ENCODE measurements at regions not wholly inside any gene's neighbourhood (a gene's known extent, or its start where the extent isn't known, plus 50 kb on each side); places are given as distances from the start of the nearest gene placed in this dataset.

GRCh38 chr6:25016014-25016720 is 80.4 kb upstream of the RIPOR2 start:
- Mint-ChIP-seq H3K36me3 (no peaks in the 10 kb centered on the region), H3K4me1 (peaks cover 21% of the 10 kb centered on the region), H3K4me3 (no peak overlapping the region), H3K27me3 (ENCODE audit: low read depth) (no peaks in the 10 kb centered on the region), H3K9me3 (no peaks in the 10 kb centered on the region), H3K27ac (peak overlapping the region; percentile 75)
- no peak for ATAC-seq
- TF ChIP-seq ZNF138 (CRISPR knock-in tag; conservative IDR thresholded peaks at IDR 0.05) (no peak), SOX15 (CRISPR knock-in tag; IDR thresholded peaks at IDR 0.05) (no peak), AFF4 (CRISPR knock-in tag; IDR thresholded peaks at IDR 0.05; ENCODE audit: borderline replicate concordance) (no peak), OVOL2 (CRISPR knock-in tag; IDR thresholded peaks at IDR 0.05; ENCODE audit: borderline replicate concordance) (no peak), ZNF416 (CRISPR knock-in tag; IDR thresholded peaks at IDR 0.05) (no peak), GTF2I (CRISPR knock-in tag; conservative IDR thresholded peaks at IDR 0.05) (no peak)
- CTCF ChIA-PET, result interaction anchor here (1.0 to 8.2 kb wide), 5 partner anchors 12 to 159 kb away, joined by 4 to 156 read pairs (median 27); no protein-coding TSS in a partner anchor
- DNase-seq (ENCODE audit: low spot score), result no peak
- POLR2A ChIA-PET, result interaction anchor here (0.7 kb wide), 1 partner anchor 118 kb away, joined by 11 read pairs; no protein-coding TSS in a partner anchor

- DNase-seq (ENCODE audit: low spot score), result no peak
- CTCF ChIA-PET, result interaction anchor here (0.6 to 8.2 kb wide), 77 partner anchors 8 to 522 kb away, joined by 3 to 156 read pairs (median 4); partner anchors contain the start of genes ACOT13, ALDH5A1, ARMH2 and RIPOR2
Measured at GRCh38 chr6:25017486-25017885, 81.7 kb upstream of the RIPOR2 start.

More at GRCh38 chr6:25017486-25017885, 81.7 kb upstream of the RIPOR2 start:
- Mint-ChIP-seq H3K9me3 (no peaks in the 10 kb centered on the region), H3K4me1 (peaks cover 21% of the 10 kb centered on the region), H3K36me3 (no peaks in the 10 kb centered on the region), H3K27me3 (ENCODE audit: low read depth) (no peaks in the 10 kb centered on the region), H3K4me3 (no peak overlapping the region), H3K27ac (peak overlapping the region; percentile 34)
- no peak for TF ChIP-seq MLX (CRISPR knock-in tag; IDR thresholded peaks at IDR 0.05)
- no peak for TF ChIP-seq ETV6 (CRISPR knock-in tag; IDR thresholded peaks at IDR 0.05)
- no peak for TF ChIP-seq NR3C1 (CRISPR knock-in tag; conservative IDR thresholded peaks at IDR 0.05; ENCODE audit: low read depth)
- TF ChIP-seq ZNF671 (CRISPR knock-in tag; IDR thresholded peaks at IDR 0.05), result no peak
- no peak for TF ChIP-seq OVOL2 (CRISPR knock-in tag; IDR thresholded peaks at IDR 0.05; ENCODE audit: borderline replicate concordance)
- no peak for TF ChIP-seq ELF4 (CRISPR knock-in tag; IDR thresholded peaks at IDR 0.05; ENCODE audit: low read depth)
- TF ChIP-seq PREB (CRISPR knock-in tag; IDR thresholded peaks at IDR 0.05; ENCODE audit: borderline replicate concordance), result no peak
- no peak for TF ChIP-seq AR (CRISPR knock-in tag; IDR thresholded peaks at IDR 0.05)
- TF ChIP-seq NFYB (CRISPR knock-in tag; conservative IDR thresholded peaks at IDR 0.05; ENCODE audit: low read depth), result no peak
- no peak for TF ChIP-seq NFATC4 (CRISPR knock-in tag; IDR thresholded peaks at IDR 0.05)
- TF ChIP-seq JUN (CRISPR knock-in tag; IDR thresholded peaks at IDR 0.05), result no peak
- no peak for TF ChIP-seq ZNF425 (CRISPR knock-in tag; conservative IDR thresholded peaks at IDR 0.05)
- no peak for TF ChIP-seq GABPB1 (CRISPR knock-in tag; IDR thresholded peaks at IDR 0.05)
- POLR2A ChIA-PET, result interaction anchor here (1.2 to 1.4 kb wide), 2 partner anchors 9 to 296 kb away, joined by 4 to 5 read pairs; no protein-coding TSS in a partner anchor
- peak; percentile 23 for ATAC-seq

Measured in WTC11 (cell line).